ENCODE measurements at regions not wholly inside any gene's neighbourhood (a gene's known extent, or its start where the extent isn't known, plus 50 kb on each side); places are given as distances from the start of the nearest gene placed in this dataset.

DNA sequence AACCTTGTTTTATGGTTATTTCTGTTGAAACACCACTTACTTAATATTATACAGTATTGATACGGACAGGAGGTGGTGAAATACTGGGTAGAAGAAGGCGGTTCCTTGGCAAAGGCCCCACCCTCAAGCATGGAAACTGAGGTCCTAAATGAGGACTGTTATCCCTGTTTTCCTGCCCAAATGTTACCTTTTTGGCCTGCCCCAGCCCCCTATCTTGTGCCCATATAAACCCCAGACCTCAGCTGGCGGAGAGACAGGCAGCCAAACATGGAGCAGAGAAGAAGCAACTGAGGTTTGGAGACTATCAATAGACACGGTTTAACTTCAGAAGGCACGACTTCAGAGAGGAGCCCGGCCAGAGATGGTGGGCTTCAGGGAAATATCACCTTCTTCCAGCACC is 640.1 kb downstream of the PTPRU start:
- H3K27me3 ChIP-seq: peaks cover 0 to 10% (median 0%) of the 10 kb centered on the region in 7 donors
- intact Hi-C loops (cut with DNase I): no loop called here
- H3K9me3 ChIP-seq: peaks cover 0 to 20% (median 0%) of the 10 kb centered on the region in 11 donors
- H3K4me3 ChIP-seq: no peak overlapping the region
- ATAC-seq: no peak
- peaks cover 0 to 16% (median 5%) of the 10 kb centered on the region in 9 donors for H3K4me1 ChIP-seq
- no peak overlapping the region for H3K27ac ChIP-seq
- peaks cover 0 to 3% (median 0%) of the 10 kb centered on the region in 9 donors for H3K36me3 ChIP-seq
- TF ChIP-seq, protein P1, sequence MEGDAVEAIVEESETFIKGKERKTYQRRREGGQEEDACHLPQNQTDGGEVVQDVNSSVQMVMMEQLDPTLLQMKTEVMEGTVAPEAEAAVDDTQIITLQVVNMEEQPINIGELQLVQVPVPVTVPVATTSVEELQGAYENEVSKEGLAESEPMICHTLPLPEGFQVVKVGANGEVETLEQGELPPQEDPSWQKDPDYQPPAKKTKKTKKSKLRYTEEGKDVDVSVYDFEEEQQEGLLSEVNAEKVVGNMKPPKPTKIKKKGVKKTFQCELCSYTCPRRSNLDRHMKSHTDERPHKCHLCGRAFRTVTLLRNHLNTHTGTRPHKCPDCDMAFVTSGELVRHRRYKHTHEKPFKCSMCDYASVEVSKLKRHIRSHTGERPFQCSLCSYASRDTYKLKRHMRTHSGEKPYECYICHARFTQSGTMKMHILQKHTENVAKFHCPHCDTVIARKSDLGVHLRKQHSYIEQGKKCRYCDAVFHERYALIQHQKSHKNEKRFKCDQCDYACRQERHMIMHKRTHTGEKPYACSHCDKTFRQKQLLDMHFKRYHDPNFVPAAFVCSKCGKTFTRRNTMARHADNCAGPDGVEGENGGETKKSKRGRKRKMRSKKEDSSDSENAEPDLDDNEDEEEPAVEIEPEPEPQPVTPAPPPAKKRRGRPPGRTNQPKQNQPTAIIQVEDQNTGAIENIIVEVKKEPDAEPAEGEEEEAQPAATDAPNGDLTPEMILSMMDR (IDR thresholded peaks at IDR 0.05): no peak
- 94 to 96% methylated on average over 6 of the region's 6 CpGs for WGBS, 2 donors
- DNase-seq: no peak

DNA sequence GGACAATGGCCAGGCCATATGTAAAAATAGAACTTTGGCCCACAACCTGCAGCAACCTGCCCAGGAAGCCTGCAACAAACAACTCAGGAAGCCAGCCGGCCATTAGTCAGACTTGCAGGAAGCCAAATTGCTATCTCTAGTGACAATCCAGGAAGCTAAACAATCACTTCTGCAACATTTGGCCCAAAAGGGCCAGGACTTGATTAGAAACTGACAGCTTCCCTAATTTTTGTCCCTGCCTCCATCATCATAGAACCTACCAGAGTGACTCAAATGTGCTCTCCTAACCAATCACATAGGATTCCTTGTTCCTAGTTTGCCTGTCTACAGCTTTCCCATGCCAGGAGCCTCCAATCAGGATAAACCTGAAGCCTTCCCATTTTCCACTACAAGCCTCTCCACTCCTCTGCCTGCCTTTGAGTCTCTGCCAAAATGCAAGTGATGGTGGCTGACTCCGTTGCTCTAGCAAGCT is 639.3 kb downstream of the PTPRU start:
- H3K4me1 ChIP-seq: peaks cover 0 to 16% (median 5%) of the 10 kb centered on the region in 9 donors
- H3K36me3 ChIP-seq: peaks cover 0 to 3% (median 0%) of the 10 kb centered on the region in 9 donors
- peaks cover 0 to 10% (median 0%) of the 10 kb centered on the region in 7 donors for H3K27me3 ChIP-seq
- DNase-seq: peak in 1 of 2 donors; percentile 19
- intact Hi-C loops (cut with DNase I): no loop called here
- no peak overlapping the region for H3K4me3 ChIP-seq
- H3K27ac ChIP-seq: peak overlapping the region in 3 of 10 donors; percentile 1 to 56 (median 5)
- peaks cover 0 to 20% (median 0%) of the 10 kb centered on the region in 11 donors for H3K9me3 ChIP-seq
- TF ChIP-seq, protein P1 (IDR thresholded peaks at IDR 0.05): no peak
- WGBS, 2 donors: 4 to 15% methylated on average over 2 of the region's 2 CpGs
- peak in 7 of 8 donors; percentile 58 to 95 (median 88) for ATAC-seq

DNA sequence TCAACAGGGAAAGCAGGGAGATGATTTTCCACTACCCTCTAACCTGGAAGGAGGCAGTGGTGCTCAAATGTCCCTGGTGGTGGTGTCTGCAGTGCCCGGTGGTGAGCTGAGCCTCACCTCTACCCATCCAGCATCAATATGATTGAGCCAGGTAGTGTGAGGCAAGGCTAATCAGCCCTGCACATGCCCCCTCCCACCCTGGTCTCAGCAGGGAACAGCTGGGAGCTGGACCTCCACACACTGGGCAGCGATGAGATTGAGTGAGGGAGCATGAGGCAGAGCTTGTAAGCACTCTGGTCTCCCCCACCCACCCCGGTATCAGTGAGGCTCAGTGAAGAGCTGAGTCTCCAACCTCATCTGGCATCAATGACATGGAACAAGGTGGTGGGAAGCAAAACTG is 634.3 kb downstream of the PTPRU start:
- TF ChIP-seq, protein P1 (IDR thresholded peaks at IDR 0.05): no peak
- intact Hi-C loops (cut with DNase I): no loop called here
- peak in 1 of 8 donors; percentile 23 for ATAC-seq
- 94 to 97% methylated on average over 3 of the region's 3 CpGs for WGBS, 2 donors
- H3K27me3 ChIP-seq: peaks cover 0 to 6% (median 0%) of the 10 kb centered on the region in 7 donors
- H3K27ac ChIP-seq: no peak overlapping the region
- peaks cover 0 to 3% (median 0%) of the 10 kb centered on the region in 9 donors for H3K36me3 ChIP-seq
- H3K4me3 ChIP-seq: no peak overlapping the region
- H3K4me1 ChIP-seq: peaks cover 0 to 8% (median 5%) of the 10 kb centered on the region in 9 donors
- H3K9me3 ChIP-seq: peaks cover 0 to 11% (median 0%) of the 10 kb centered on the region in 11 donors
- no peak for DNase-seq

DNA sequence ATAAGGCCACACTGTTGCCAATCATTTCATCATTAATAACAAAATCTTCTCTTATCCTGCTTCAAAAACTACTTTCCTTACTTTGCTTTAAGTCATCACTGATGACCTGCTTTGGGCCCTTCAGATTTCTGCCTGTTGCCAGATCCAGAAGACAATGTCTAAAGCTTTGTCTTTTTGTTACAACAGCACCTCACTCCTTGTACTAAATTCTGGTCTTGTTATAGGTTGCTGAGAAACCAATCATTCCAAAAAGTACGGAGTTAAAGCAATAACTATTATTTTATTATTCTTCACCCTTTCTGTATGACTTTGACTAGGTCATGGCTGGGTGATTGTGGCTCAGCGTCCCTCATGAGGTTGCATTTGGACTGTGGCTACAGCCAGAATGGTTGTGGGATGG is 633.5 kb downstream of the PTPRU start:
- Histone ChIP-seq H3K4me1 (peaks cover 0 to 2% (median 0%) of the 10 kb centered on the region in 9 donors), H3K9me3 (peaks cover 0 to 11% (median 0%) of the 10 kb centered on the region in 11 donors), H3K27ac (no peak overlapping the region), H3K4me3 (no peak overlapping the region), H3K36me3 (peaks cover 0 to 3% (median 0%) of the 10 kb centered on the region in 9 donors), H3K27me3 (peaks cover 0 to 6% (median 0%) of the 10 kb centered on the region in 7 donors)
- WGBS, 2 donors: 85 to 87% methylated on average over 2 of the region's 2 CpGs
- DNase-seq (no peak), ATAC-seq (no peak)
- intact Hi-C loops (cut with DNase I): no loop called here
- TF ChIP-seq, protein P1 (IDR thresholded peaks at IDR 0.05): no peak

Measured in heart right ventricle (tissue), 16 donors.